GM12878 (cell line): ENCODE measurements at regions not wholly inside any gene's neighbourhood (a gene's known extent, or its start where the extent isn't known, plus 50 kb on each side); places are given as distances from the start of the nearest gene placed in this dataset.

Experiments
- ATAC-seq: fragments of 200-7000 bp; cut with Tn5 transposase; 3 replicates; pipeline ENCODE4 v1.9.1; 2020; ENCODE audit warnings: mild to moderate bottlenecking, moderate library complexity
- BruUV-seq: library from RNA; stranded (reverse); fragments of 400-500 nt; replicated peaks from 2 replicates; lab custom pipeline; 2021; lab: Mats Ljungman, UMichigan
- CTCF ChIA-PET: fragments of 300-600 bp; sonication (Branson Sonifier 250); formaldehyde crosslinking; extraction: SDS; loops from one replicate; lab custom pipeline; 2021; ENCODE audit warnings: inconsistent platforms; lab: Yijun Ruan, JAX
- POLR2A ChIA-PET: fragments of 350-600 bp; formaldehyde crosslinking; extraction: SDS; loops from one replicate; lab custom pipeline; 2021; ENCODE audit warnings: inconsistent platforms; lab: Charles Lee
- RAD21 ChIA-PET: fragments of 300-600 bp; sonication (Branson Sonifier 250); formaldehyde crosslinking; loops from one replicate; lab custom pipeline; 2023; ENCODE audit warnings: antibody characterized with exemption; ENCODE audit not compliant: unreplicated experiment; lab: Charles Lee
- SMC1A ChIA-PET: fragments of 300-600 bp; sonication (Branson Sonifier 250); formaldehyde crosslinking; loops from one replicate; lab custom pipeline; 2023; ENCODE audit not compliant: unreplicated experiment, uncharacterized antibody; lab: Charles Lee
- DNase-seq: peaks from one replicate; pipeline ENCODE4 v3.0.0-alpha.2; 2011; ENCODE audit warnings: low read depth, low spot score
- FAIRE-seq: peaks from 3 replicates; lab custom pipeline; 2011; peaks lifted over from hg19 to GRCh38; lab: Jason Lieb, UNC
- H2AFZ ChIP-seq: 2 replicates; pipeline ENCODE4 v1.6.0; 2011; ENCODE audit warnings: low read depth, low read length, control low read depth; ENCODE audit not compliant: control insufficient read depth
- H3K27ac ChIP-seq: 2 replicates; pipeline ENCODE4 v1.5.1; 2011; ENCODE audit warnings: control low read depth; ENCODE audit not compliant: control insufficient read depth, insufficient read depth
- H3K27me3 ChIP-seq, 2 experiments: replicated peaks in 1 of 2; 2 replicates each; pipeline versions ENCODE4 v1.6.0 to v1.6.1; 2011; ENCODE audit warnings: low read length in 1 of 2; ENCODE audit not compliant: control insufficient read depth in 2 of 2, insufficient read depth in 2 of 2
- H3K36me3 ChIP-seq, 2 experiments: 2 replicates each; pipeline ENCODE4 v1.5.1; 2011; ENCODE audit warnings: low read length in 1 of 2; ENCODE audit not compliant: control insufficient read depth in 2 of 2, insufficient read depth in 2 of 2
- H3K4me1 ChIP-seq: 2 replicates; pipeline ENCODE4 v1.6.1; 2011; ENCODE audit warnings: mild to moderate bottlenecking, low read length, moderate library complexity, mixed read lengths; ENCODE audit not compliant: control insufficient read depth, insufficient read depth
- H3K4me2 ChIP-seq: 2 replicates; pipeline ENCODE4 v1.6.0; 2011; ENCODE audit warnings: control low read depth; ENCODE audit not compliant: control insufficient read depth, insufficient read depth
- H3K4me3 ChIP-seq: fragments of 200-600 bp; sonication (generic); 2 replicates; pipeline ENCODE4 v1.5.1; 2016
- H3K79me2 ChIP-seq: 2 replicates; pipeline ENCODE4 v1.6.0; 2011; ENCODE audit warnings: low read length; ENCODE audit not compliant: control insufficient read depth, insufficient read depth
- H3K9ac ChIP-seq: 2 replicates; pipeline ENCODE4 v1.8.0; 2011; ENCODE audit warnings: low read length, control low read depth, mixed read lengths; ENCODE audit not compliant: control insufficient read depth, insufficient read depth
- H3K9me3 ChIP-seq: replicated peaks from 3 replicates; pipeline ENCODE4 v1.5.1; 2011; ENCODE audit warnings: mild to moderate bottlenecking, low read length; ENCODE audit not compliant: control insufficient read depth, insufficient read depth
- H4K20me1 ChIP-seq: 2 replicates; pipeline ENCODE4 v1.6.0; 2011; ENCODE audit not compliant: control insufficient read depth, insufficient read depth
- CBFB ChIP-seq: IDR thresholded peaks from 2 replicates; pipeline ENCODE4 v1.6.1; 2016; ENCODE audit warnings: antibody characterized with exemption, low read depth
- HDGF ChIP-seq: fragments of 450-650 bp; IDR thresholded peaks from 2 replicates; pipeline ENCODE4 v1.6.1; 2016; ENCODE audit warnings: antibody characterized with exemption
- REST ChIP-seq: IDR thresholded peaks from 2 replicates; pipeline ENCODE4 v1.6.1; 2012; ENCODE audit warnings: mild to moderate bottlenecking, low read depth, low read length
- SMARCA5 ChIP-seq: fragments of 450-650 bp; IDR thresholded peaks from 2 replicates; pipeline ENCODE4 v1.6.1; 2017; ENCODE audit warnings: mild to moderate bottlenecking
- SMC3 ChIP-seq: IDR thresholded peaks from 2 replicates; pipeline ENCODE4 v1.6.1; 2011; ENCODE audit warnings: low read length, improper control_type of control experiment, borderline replicate concordance
- in situ Hi-C: fragments of 300-500 bp; cut with MboI; formaldehyde crosslinking; loops from 9 replicates; pipeline ENCODE4 v1.14.3; 2018; ENCODE audit warnings: mixed read lengths
- intact Hi-C: fragments of 100-400 bp; cut with micrococcal nuclease; formaldehyde crosslinking; loops from one replicate; pipeline ENCODE4 v1.14.2; 2022; ENCODE audit not compliant: unreplicated experiment

- in situ Hi-C loops: no loop called here
- no peak for ATAC-seq
- H3K27ac ChIP-seq: no peak overlapping the region
Measured at GRCh38 chr4:34845926-34846325, 1398.4 kb downstream of the ARAP2 start.

More at GRCh38 chr4:34845926-34846325, 1398.4 kb downstream of the ARAP2 start:
- FAIRE-seq (no peak), DNase-seq (no peak)
- Histone ChIP-seq H3K9me3 (no peaks in the 10 kb centered on the region), H4K20me1 (no peaks in the 10 kb centered on the region), H3K36me3 (no peaks in the 10 kb centered on the region), H3K79me2 (no peaks in the 10 kb centered on the region), H3K4me1 (no peaks in the 10 kb centered on the region)
- no TSS peak for BruUV-seq
- intact Hi-C loops: no loop called here
- RAD21 ChIA-PET: no interaction called here
- TF ChIP-seq REST: no peak
- TF ChIP-seq HDGF: no peak
- no peak for TF ChIP-seq SMC3
- no peak for TF ChIP-seq CBFB
- no peak for TF ChIP-seq SMARCA5
- TF ChIP-seq, all 136 proteins: peak for 0
- Histone ChIP-seq H3K9ac (no peak overlapping the region), H3K4me3 (no peak overlapping the region), H3K27me3 (no peaks in the 10 kb centered on the region), H3K4me2 (no peak overlapping the region), H2AFZ (no peak overlapping the region)
- CTCF ChIA-PET: no interaction called here
- SMC1A ChIA-PET: no interaction called here
- POLR2A ChIA-PET: no interaction called here
